HCT116 (cell line): ENCODE measurements at regions not wholly inside any gene's neighbourhood (a gene's known extent, or its start where the extent isn't known, plus 50 kb on each side); places are given as distances from the start of the nearest gene placed in this dataset.

Experiments used
- ATAC-seq: fragments of 200-7000 bp; cut with Tn5 transposase; 2 replicates; pipeline ENCODE4 v1.9.1; 2020; ENCODE audit warnings: mild to moderate bottlenecking, moderate library complexity
- BruUV-seq: library from RNA; stranded (reverse); fragments of 400-500 nt; replicated peaks from 2 replicates; lab custom pipeline; 2021; lab: Mats Ljungman, UMichigan
- CTCF ChIA-PET: fragments of 300-600 bp; sonication (Branson Sonifier 250); formaldehyde crosslinking; loops from one replicate; lab custom pipeline; 2021; ENCODE audit warnings: antibody characterized with exemption; lab: Charles Lee
- POLR2A ChIA-PET: fragments of 300-600, 350-600 bp; sonication (Branson Sonifier 250); formaldehyde crosslinking; loops from one replicate; lab custom pipeline; 2021; ENCODE audit warnings: antibody characterized with exemption; lab: Charles Lee
- RAD21 ChIA-PET, 2 experiments: fragments of 300-600 bp; sonication (Branson Sonifier 250); formaldehyde crosslinking; loops; one replicate each; lab custom pipeline; 2023; ENCODE audit warnings: low total read pairs in 2 of 2; ENCODE audit not compliant: uncharacterized antibody in 2 of 2, unreplicated experiment in 2 of 2, low non-redundant PET in 1 of 2; lab: Charles Lee
- DNase-seq: peaks from one replicate; pipeline ENCODE4 v3.0.0-alpha.2; 2010; ENCODE audit warnings: low read depth, low spot score
- H2AFZ ChIP-seq: fragments of 200-600 bp; shearing (Covaris generic), sonication (generic); 2 replicates; pipeline ENCODE4 v1.6.1; 2017; ENCODE audit warnings: low read depth, mixed run types, mixed read lengths, antibody characterized with exemption, low read length; ENCODE audit not compliant: poor library complexity, severe bottlenecking
- H3K27ac ChIP-seq: 2 replicates; pipeline ENCODE4 v1.5.1; 2012; ENCODE audit warnings: low read depth, low read length
- H3K27me3 ChIP-seq: fragments of 200-600 bp; sonication (generic); 2 replicates; pipeline ENCODE4 v1.6.1; 2016; ENCODE audit warnings: mixed run types, low read length, mixed read lengths; ENCODE audit not compliant: insufficient read depth
- H3K36me3 ChIP-seq, 2 experiments: fragments of 200-500 bp in 1 of 2; fragments of 200-600 bp in 1 of 2; sonication (Bioruptor generic) in 1 of 2; sonication (generic) in 1 of 2; 2 replicates each; pipeline versions ENCODE4 v1.5.1 to v1.6.1; 2014 to 2016; ENCODE audit warnings: low read length in 2 of 2, inconsistent platforms in 1 of 2, mixed read lengths in 1 of 2, mixed run types in 1 of 2; ENCODE audit not compliant: insufficient read depth in 2 of 2, control insufficient read depth in 1 of 2
- H3K4me1 ChIP-seq, 2 experiments: fragments of 200-600 bp in 1 of 2; sonication (generic) in 1 of 2; 2 replicates each; pipeline versions ENCODE4 v1.5.1 to v1.6.1; 2012 to 2017; ENCODE audit warnings: low read length in 2 of 2, inconsistent platforms in 1 of 2, mild to moderate bottlenecking in 1 of 2, mixed read lengths in 1 of 2, mixed run types in 1 of 2, moderate library complexity in 1 of 2; ENCODE audit not compliant: insufficient read depth in 2 of 2, control insufficient read depth in 1 of 2
- H3K4me2 ChIP-seq: fragments of 200-600 bp; sonication (generic); 2 replicates; pipeline ENCODE4 v1.6.1; 2017; ENCODE audit warnings: mixed run types, low read length, mixed read lengths
- H3K4me3 ChIP-seq, 2 experiments: fragments of 200-600 bp in 1 of 2; sonication (generic) in 1 of 2; replicated peaks in 1 of 2; 2 replicates each; pipeline ENCODE4 v1.5.1; 2011 to 2016; ENCODE audit warnings: low read length in 2 of 2, control low read depth in 1 of 2, low read depth in 1 of 2, mild to moderate bottlenecking in 1 of 2, mixed read lengths in 1 of 2, mixed run types in 1 of 2
- H3K79me2 ChIP-seq: fragments of 200-600 bp; sonication (generic); 2 replicates; pipeline ENCODE4 v1.6.1; 2017; ENCODE audit warnings: mild to moderate bottlenecking, mixed run types, low read length, moderate library complexity, mixed read lengths; ENCODE audit not compliant: insufficient read depth
- H3K9ac ChIP-seq: fragments of 200-600 bp; sonication (generic); 2 replicates; pipeline ENCODE4 v1.6.1; 2016; ENCODE audit warnings: low read length, mixed read lengths
- H3K9me2 ChIP-seq: fragments of 200-600 bp; sonication (generic), shearing (Covaris generic); 2 replicates; pipeline ENCODE4 v1.6.1; 2017; ENCODE audit warnings: mixed run types, mild to moderate bottlenecking, moderate library complexity; ENCODE audit not compliant: insufficient read depth
- H3K9me3 ChIP-seq, 2 experiments: fragments of 200-500 bp in 1 of 2; fragments of 200-600 bp in 1 of 2; sonication (Bioruptor generic) in 1 of 2; sonication (generic) in 1 of 2; 2 replicates each; pipeline ENCODE4 v1.6.1; 2014 to 2017; ENCODE audit warnings: low read length in 2 of 2, mixed read lengths in 2 of 2, inconsistent platforms in 1 of 2, low read depth in 1 of 2, mild to moderate bottlenecking in 1 of 2, mixed run types in 1 of 2, moderate library complexity in 1 of 2; ENCODE audit not compliant: control insufficient read depth in 1 of 2, insufficient read depth in 1 of 2
- H4K20me1 ChIP-seq: fragments of 200-600 bp; sonication (generic), shearing (Covaris generic); 2 replicates; pipeline ENCODE4 v1.6.1; 2017; ENCODE audit warnings: mixed run types, mild to moderate bottlenecking, moderate library complexity; ENCODE audit not compliant: insufficient read depth
- CBX3 ChIP-seq: IDR thresholded peaks from 2 replicates; pipeline ENCODE4 v1.6.1; 2012; ENCODE audit warnings: low read depth
- CEBPB ChIP-seq: IDR thresholded peaks from 2 replicates; pipeline ENCODE4 v1.6.1; 2012; ENCODE audit warnings: low read depth
- CTCF ChIP-seq, 3 experiments: fragments of 200-600 bp in 1 of 3; sonication (generic) in 1 of 3; IDR thresholded peaks in 2 of 3; conservative IDR thresholded peaks in 1 of 3; 2 replicates each; pipeline ENCODE4 v1.5.1; 2012 to 2017; ENCODE audit warnings: low read depth in 2 of 3, low read length in 2 of 3, antibody characterized with exemption in 1 of 3, borderline replicate concordance in 1 of 3, control low read depth in 1 of 3, mild to moderate bottlenecking in 1 of 3, mixed read lengths in 1 of 3, mixed run types in 1 of 3, moderate library complexity in 1 of 3; ENCODE audit not compliant: insufficient read depth in 1 of 3
- EGR1 ChIP-seq: IDR thresholded peaks from 2 replicates; pipeline ENCODE4 v1.6.1; 2012; ENCODE audit warnings: low read depth
- ELF1 ChIP-seq: IDR thresholded peaks from 2 replicates; pipeline ENCODE4 v1.6.1; 2012; ENCODE audit warnings: low read depth, borderline replicate concordance
- FOSL1 ChIP-seq: IDR thresholded peaks from 2 replicates; pipeline ENCODE4 v1.6.1; 2012; ENCODE audit warnings: low read depth
- MAX ChIP-seq: IDR thresholded peaks from 2 replicates; pipeline ENCODE4 v1.6.1; 2012
- POLR2A ChIP-seq: IDR thresholded peaks from 2 replicates; pipeline ENCODE4 v1.7.0; 2011; ENCODE audit warnings: borderline replicate concordance; ENCODE audit not compliant: insufficient read depth, insufficient read length; ENCODE audit errors: extremely low read depth
- RAD21 ChIP-seq: IDR thresholded peaks from 2 replicates; pipeline ENCODE4 v1.6.1; 2012; ENCODE audit warnings: low read depth, mild to moderate bottlenecking
- REST ChIP-seq: IDR thresholded peaks from 2 replicates; pipeline ENCODE4 v1.6.1; 2012; ENCODE audit warnings: low read depth
- SIN3A ChIP-seq: IDR thresholded peaks from 2 replicates; pipeline ENCODE4 v1.6.1; 2012; ENCODE audit warnings: low read depth
- SP1 ChIP-seq: IDR thresholded peaks from 2 replicates; pipeline ENCODE4 v1.6.1; 2012; ENCODE audit warnings: low read depth
- SRF ChIP-seq: IDR thresholded peaks from 2 replicates; pipeline ENCODE4 v1.6.1; 2012; ENCODE audit warnings: low read depth
- TCF7L2 ChIP-seq: IDR thresholded peaks from 2 replicates; pipeline ENCODE4 v1.7.0; 2011; ENCODE audit warnings: borderline replicate concordance, inconsistent platforms; ENCODE audit not compliant: insufficient read depth, insufficient read length; ENCODE audit errors: extremely low read depth
- ZBTB33 ChIP-seq: IDR thresholded peaks from 2 replicates; pipeline ENCODE4 v1.6.1; 2011; ENCODE audit warnings: mild to moderate bottlenecking, low read length, moderate library complexity; ENCODE audit not compliant: insufficient replicate concordance; ENCODE audit errors: extremely low read depth
- ZFX ChIP-seq: fragments of 450-650 bp; IDR thresholded peaks from 2 replicates; pipeline ENCODE4 v1.6.1; 2017
- intact Hi-C: fragments of 100-400 bp; cut with micrococcal nuclease; formaldehyde crosslinking; loops from 2 replicates; pipeline ENCODE4 v1.10.0; 2022

- no peaks in the 10 kb centered on the region for H3K36me3 ChIP-seq
- POLR2A ChIA-PET, result no interaction called here
- no peaks in the 10 kb centered on the region; a peak in 1 of 4 replicates for H3K4me1 ChIP-seq
- CTCF ChIA-PET, result no interaction called here
- no peaks in the 10 kb centered on the region for H3K9me2 ChIP-seq
- no TSS peak for BruUV-seq
- no peaks in the 10 kb centered on the region for H3K9me3 ChIP-seq
- intact Hi-C loops, result no loop called here
- H3K4me2 ChIP-seq, result no peak overlapping the region
- no peak overlapping the region for H3K27ac ChIP-seq
- no peaks in the 10 kb centered on the region for H4K20me1 ChIP-seq
- RAD21 ChIA-PET, result no interaction called here
- H3K4me3 ChIP-seq, result no peak overlapping the region
- ATAC-seq (no peak), DNase-seq (no peak)
- no peak overlapping the region for H3K9ac ChIP-seq
- H2AFZ ChIP-seq, result no peak overlapping the region
- TF ChIP-seq ZFX (no peak), RAD21 (no peak), CTCF (IDR thresholded peaks at IDR 0.05 in 2 of 3, conservative IDR thresholded peaks at IDR 0.05 in 1 of 3; ENCODE audit: borderline replicate concordance in 1 of 3, insufficient read depth in 1 of 3, low read depth in 2 of 3, low read length in 2 of 3) (no peak), TCF7L2 (no peak), REST (no peak), ELF1 (no peak), SP1 (no peak), SRF (no peak), POLR2A (no peak), EGR1 (no peak), CEBPB (no peak), MAX (no peak), CBX3 (no peak), SIN3A (no peak), FOSL1 (no peak), ZBTB33 (no peak)
- no peaks in the 10 kb centered on the region for H3K79me2 ChIP-seq
- no peaks in the 10 kb centered on the region for H3K27me3 ChIP-seq
Observed at GRCh38 chr11:45058647-45058950, 87.8 kb upstream of the PRDM11 start.
